HG03039 (cell line): ENCODE measurements at regions not wholly inside any gene's neighbourhood (a gene's known extent, or its start where the extent isn't known, plus 50 kb on each side); places are given as distances from the start of the nearest gene placed in this dataset.

Source experiments
- ATAC-seq: cut with Tn5 transposase; IDR thresholded peaks from one replicate; pipeline ENCODE4 v1.9.1; 2021; ENCODE audit warnings: mild to moderate bottlenecking, moderate library complexity; ENCODE audit not compliant: unreplicated experiment

DNA sequence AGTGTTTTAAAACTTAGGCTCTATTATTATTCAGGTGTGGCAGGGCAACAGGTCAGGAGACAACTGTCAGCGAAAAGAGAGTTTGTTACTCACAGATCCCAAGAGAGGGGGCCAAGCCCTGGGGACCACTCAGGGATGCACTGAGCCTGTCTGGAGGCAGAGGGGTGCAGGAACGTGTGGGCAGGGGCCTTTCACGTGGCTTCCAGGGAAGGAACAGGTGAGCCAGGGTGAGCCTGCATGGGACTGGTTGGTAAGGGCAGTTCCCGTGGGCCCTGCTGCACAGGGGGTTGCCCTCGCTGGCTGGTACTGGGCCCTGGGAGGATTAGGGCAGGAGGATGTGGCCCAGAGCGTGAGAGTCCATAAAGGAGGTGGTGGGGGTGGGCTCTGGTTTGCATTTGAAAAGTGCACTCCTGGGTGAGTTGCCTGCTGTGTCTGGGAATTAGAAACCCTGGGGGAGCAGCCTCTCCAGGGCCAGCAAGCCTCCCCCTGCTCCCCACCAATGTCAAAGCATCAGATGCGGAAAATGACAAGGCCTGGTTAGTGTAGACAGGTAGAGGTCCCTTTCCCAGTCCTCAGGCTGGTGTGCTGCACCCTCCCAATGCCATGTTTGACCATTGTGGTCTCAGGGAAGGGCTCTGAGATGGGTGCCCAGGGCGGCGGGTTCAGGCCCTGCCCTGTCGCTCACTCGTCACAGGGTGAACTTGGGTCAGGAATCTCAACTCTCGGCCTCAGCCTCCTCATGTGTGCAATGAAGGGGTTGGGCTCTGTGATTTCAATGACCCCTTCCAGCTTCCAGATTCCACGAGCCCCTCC, 127.4 kb upstream of the RPS6KA2 start:
- no peak for ATAC-seq

DNA sequence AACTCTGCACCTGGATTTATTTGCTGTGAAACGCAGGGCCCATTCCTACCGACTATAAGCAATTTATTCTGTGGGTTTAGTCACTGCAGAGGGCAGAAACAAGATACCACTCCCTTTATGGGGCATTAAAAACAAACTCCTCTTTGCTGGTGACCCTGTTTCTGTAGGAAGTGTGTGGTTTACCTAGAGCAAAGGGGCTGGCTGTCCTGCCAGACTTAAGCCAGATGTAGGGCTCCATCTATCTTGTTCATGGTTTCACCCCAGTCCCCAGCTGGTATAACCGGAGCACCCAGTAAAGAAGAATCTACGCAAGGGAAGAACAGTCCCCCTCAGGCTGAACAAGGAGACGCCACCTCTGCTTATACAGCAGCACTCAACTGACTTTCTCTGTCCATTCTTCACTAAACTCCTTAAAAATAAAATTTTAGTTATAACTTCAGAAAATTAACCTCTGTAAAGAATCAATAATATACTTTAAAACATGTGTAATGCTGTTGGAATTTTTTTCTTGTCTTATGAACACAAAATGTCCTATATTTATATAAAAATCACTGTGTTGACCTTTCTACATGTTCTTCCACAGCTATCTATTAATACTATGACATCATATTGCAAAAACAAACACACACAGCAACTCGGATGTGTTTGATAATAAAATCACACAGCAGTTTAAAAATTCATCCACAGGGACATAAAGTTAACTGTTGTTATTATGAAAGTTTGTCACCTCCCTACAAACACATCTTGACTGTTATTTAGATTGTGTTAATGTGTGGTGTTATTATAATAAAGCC, 126.1 kb upstream of the RPS6KA2 start:
- no peak for ATAC-seq

DNA sequence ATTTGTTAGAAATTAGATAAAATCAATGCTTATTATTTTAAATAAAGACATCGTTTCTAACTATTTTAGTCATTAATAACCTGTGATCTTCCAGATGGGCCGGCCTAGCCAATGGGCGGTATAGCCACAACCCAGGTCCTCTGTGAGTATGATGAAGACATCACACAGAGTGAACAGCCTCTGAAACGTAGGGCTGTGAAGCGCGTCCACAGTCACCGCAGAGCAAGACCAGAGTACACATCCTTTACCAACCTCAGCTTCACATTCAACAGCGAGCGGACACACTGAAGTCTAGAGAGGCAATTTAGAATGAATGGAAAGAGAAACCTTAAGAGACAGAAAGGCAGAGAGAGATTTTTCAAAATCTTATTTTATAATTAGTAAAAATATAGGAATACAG, 125.0 kb upstream of the RPS6KA2 start:
- peak; percentile 64 for ATAC-seq

DNA sequence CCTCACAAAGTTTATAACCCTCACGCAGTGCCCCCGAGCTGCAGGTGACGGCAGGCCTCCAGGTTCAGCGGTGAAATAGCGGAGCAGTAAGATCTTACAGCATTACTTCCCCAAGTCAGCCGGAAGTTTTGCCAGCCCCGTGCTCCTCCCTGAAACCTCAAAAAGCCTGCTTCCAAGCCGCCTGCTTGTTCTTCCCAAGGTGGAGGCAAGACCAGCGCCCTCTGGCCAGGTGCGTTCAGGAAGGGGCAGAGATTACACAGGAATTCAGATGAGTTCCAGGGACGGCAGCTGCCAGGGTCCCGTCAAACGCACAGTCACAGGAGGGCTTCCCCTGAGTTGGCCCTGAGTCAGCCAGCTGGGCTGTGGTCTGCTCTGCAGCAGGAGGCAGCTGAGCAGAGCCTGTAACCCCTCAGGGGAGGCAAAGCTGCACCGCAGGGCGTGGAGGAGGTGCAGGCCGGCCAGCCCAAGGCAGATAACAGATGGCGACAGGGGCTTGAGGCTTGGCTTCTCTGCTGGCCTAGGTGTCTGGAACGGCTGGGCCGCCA, 124.1 kb upstream of the RPS6KA2 start:
- ATAC-seq, result peak; percentile 76

DNA sequence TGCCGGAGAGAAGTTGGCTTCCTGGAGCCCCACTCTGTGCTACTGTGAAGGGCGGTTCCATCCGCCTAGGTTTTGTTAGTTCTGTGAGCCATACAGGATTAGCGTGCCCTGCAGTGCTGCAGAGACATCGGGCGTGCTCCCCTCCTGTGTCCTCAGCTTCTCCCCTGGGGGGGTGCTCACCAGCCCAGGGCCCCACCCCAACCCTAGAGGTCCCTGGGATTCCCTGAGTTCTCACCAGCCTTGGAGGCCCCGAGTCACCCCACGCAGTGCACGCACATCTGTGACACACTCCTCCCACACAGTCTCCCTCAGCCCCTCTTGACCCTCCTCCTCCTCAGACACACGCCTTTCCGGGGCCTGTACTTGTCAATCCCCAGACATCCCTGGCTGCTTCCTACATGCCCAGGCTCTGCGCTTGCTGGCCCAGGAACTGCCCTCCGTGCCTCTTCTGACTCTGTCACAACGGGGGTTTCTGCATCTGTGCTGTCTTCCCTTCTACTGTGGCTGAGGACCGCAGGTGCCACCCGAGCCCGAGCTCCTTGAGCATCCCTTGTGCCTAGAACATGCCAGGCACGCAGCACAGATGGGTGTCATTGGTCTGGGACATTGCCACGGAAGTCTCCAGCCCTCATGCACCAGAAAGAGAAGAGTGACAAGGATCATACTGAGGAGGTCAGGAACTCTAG, 123.2 kb upstream of the RPS6KA2 start:
- no peak for ATAC-seq

DNA sequence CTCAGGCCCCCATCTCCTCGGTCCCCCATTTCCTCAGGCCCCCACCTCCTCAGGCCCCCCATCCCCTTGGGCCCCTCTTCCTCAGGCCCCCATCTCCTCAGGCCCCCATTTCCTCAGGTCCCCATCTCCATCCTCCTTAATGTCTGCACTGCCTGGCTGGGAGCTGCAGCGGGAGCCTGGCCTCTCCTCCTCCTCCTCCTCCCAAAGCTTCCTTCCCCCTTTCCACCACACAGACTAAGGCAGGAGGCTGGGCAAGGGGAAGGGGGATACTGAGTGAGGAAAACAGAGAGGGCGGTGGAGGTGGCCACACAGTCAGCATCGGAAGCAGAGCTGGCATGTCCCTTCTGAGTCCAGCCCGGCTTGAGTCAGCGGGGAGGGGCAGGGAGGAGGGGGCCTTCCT, 122.6 kb upstream of the RPS6KA2 start:
- no peak for ATAC-seq

DNA sequence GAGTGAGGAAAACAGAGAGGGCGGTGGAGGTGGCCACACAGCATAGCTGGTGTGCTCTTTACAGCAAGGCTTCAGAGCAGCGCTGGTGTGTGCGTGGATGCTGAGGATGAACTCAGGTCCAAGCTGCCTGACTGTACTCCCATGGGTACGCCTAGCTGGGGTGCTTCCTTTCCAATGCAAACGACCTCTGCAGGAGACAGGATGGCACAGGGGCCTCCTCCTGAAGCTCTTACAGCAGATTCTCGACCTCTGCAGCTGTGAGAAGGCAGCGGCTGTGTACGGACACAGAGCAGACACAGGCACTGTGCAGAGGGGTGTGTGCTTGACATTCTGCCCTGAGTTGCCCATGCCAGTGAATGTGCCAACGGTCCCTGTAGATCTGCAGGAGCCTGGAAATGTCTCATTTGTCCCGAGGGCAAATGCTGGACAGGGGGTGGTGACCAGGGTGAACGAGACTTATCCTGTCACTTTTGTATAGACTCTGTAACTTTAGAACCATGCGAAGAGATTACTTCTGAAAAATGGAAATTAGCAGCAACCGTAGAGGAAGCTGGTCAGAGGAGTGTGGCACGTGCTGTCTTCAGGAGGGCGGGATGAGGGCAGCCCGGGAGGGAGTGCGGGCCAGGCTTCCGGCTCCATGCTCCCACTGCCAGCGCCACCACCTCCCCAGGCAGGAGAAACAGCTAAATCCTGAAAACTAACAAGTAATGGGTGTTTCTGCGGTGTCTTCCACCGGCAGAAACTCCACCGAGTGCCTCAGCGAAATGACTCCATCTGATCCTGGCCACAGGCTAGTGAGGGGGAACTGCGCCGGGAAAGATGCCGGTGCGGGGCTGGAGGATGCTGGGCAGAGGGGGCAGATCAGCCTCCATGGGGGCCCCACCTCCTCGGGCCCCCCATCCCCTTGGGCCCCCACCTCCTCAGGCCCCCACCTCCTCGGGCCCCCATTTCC, 120.9 kb upstream of the RPS6KA2 start:
- no peak for ATAC-seq

DNA sequence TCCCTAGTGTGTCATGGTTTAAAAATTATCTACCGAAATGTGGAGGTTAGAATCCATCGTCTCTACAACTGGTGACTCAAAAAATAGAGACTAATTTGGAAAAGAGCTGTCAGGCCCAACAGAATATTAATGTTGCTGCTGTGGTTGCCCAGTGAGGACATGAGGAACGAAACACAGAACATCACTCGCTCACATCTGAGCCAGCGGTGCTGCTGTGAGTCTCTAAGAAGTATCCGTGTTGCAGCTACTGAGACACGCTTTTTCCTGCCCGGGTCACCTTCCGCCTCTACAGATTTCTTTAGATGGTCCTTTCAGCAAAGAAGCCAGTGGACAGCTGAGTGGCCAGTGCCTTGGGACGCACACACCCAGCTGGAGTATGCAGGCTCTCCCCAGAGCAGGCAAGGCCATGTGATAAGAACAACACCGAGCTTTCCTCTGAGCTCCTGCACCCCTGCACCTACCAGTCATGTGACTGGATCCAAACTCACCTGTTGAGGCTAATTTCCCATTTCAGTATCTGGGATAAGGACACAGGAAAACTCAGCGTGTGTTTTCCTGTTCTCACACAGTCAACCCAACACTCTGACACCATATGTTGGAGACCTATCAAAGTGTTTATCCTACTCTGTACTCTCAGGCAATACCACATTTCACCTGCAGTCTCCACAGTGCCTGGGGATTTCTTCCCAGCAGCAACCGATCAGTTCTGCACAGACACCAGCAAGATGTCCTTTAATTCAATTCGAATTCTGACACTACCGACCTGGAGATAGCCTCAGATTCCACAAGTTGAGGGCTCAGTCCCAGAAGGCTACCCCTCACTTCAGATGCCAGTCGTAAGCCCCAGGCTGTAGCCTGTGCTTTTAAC, 119.0 kb upstream of the RPS6KA2 start:
- ATAC-seq, result no peak

DNA sequence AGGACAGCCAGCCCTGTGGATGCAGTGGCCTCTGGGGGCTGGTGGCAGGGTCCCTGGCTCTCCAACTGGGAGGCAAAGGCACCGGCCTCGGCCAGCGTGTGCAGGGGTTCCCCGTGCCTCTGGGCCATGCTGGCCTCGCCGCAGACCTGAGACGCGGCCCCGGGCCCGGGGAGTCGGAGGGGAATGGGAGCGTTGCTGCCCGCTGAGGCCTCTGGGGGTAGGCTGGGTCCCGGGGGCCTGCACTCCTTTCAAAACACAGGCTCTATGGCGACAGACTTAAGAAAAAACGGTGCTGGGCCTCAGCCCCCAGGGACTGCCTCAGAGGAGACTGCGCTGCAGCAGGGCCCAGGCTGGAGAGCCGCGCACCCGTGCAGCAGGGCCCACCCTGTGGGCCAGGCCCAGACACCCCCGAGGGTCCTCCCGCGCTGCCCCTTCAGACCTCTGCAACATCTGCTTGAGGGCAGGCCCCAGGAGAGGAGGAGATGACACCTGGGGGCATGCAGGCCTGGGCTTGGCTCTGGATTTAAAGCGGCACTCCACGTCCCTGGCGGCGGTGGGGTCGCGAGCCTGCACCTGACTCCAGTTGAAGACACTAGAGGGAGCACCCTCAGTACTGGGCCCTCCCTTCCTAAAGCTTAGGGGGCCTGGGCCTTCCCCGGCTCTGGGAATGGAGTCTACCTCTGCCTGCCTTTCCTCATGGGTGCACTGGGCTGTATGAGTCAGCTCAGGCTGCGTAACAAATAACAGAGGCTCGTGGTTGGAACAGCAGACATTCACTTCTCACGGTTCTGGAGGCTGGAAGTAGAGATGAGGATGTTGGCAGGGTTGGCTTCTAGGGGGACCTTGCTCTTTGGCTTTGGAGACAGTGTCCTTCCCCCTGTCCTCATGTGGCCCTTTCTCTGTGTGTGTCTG, 117.4 kb upstream of the RPS6KA2 start:
- ATAC-seq, result no peak

DNA sequence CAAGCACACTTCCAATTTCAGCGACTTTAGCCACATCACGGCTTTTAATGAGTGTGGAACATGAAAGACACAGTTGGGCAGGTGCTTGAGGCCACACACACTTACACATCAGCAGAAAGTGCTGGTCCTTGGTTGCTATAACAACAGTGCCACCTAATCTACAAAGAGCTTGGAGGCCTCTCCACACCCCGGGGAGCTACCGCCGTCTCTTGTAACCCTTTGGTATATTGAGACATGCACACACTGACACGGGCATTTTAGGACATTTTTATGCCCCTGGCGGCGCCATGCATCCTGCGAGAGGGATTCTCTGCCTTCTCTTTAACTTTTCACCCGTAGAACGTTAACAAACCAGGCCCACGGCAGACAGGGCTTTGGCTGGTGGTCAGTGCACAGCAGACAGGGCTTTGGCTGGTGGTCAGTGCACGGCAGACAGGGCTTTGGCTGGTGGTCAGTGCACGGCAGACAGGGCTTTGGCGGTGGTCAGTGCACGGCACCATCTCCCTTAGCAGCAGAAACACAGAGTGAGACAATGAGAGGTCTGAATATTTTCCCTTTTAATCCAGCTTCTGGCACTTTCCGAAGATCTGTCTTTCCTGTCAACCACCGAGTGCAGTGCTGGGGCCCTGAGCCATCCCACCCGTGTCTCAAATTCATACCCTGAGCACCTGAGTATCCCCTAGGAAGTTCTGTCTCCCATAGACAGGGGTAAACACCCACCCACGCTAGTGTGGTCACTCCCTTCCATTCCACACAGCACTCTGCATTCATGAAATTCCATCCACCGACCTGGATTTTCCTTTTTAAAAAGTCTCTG, 116.6 kb upstream of the RPS6KA2 start:
- no peak for ATAC-seq

DNA sequence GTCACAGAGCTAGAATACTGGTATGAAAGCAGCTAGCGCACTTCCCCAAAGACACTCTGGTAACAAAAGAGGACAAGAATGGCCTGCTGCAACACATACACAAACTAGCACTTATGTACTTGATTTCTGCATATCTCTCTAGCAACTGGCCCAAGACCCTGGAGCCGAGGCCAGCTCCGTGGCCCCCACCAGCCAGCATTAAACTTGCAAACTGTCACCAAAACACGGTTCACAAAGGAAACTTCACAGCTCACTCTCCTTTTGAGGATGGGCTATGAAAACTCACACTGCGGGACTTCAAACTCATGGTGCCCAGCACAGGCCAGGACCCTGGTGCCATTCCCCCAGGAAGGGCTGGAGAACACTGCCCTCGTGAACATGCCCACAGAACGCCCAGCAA, 115.9 kb upstream of the RPS6KA2 start:
- no peak for ATAC-seq

DNA sequence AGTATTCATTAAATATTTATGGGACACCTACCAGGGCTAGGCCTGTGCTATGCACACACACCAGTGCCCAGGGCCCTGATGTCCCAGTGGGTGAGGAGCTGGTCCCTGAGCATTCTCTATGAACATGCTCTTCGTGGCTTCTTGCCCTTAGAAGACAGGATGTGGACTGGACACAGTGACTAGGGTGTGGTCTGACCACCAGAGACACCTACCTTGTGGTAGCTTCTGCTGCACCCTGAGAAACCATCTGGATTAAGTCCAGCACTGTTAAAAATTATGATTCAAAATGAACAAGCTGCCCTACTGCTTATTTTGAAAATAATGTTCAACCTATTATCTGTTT, 112.9 kb upstream of the RPS6KA2 start:
- ATAC-seq, result no peak

DNA sequence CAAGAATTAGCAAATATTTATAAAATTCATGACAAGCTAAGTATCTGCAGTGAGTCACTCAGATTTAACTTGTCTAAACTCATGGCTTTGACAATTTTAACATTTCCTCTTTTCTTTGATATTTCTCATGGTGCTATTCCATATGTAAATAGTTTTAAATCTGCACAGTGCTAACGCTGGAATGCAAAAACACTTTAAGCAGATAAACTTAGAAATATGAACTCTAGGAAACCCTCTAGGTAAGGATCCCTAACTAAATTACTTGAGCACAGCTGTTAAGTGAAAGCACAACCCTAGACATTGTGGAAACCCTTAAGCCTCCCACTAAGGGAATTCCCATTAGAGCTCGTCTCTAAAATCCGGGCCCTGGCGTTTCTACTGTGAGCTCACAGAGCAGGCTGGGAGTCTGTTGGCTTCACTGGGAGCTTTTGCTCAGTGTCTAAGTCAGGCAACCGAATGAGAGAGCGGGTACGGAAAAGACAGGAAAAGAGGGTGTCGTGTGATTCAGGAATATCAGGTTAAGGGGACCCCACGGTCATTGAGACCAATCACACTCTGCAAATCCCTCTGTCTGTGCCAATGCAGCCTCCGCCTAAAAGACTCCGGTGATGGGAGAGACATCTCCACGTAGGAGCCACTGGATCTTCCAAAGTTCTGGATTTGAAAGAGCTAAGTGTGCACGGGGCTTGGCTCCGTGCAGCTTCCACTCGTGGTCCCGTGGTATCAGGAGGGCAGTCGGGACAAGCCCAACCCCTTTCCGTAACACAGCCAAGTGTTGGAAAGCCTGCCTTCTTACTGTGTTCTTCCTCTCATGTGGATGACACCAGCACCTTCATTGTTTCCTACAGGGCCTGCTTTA, 112.3 kb upstream of the RPS6KA2 start:
- no peak for ATAC-seq

DNA sequence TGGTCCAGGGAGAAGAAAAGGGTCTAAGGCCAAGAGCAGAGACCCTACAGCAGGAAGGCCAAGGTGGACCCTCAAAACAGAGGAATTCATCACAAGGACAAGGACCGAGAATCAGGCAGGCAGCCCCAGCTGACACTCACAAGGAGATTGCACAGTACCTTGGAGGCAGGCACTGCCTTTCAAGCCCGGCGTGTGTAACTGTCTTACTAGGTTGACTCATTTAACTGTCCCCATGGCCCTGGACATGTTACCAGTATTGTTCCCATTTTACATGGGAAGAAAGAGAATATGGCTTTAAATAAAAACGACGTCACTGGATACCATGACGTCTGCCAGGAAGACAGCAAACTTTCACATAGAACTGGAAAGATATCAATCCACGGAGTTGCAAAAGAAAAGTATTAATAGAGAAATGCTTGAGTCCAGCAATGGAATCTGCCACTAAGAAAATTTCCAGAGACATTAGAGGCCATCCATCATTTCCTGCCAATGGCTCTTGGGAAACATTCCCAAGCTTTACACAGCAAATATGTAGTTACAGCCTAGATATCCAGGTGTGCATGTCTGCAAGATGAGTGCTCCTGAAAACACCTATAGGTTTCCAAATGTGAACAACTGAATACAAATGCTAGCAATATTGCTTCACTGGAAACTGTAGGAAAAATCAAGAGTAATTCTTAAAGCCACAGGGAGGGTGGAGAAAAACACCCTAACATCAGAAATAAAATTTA, 111.5 kb upstream of the RPS6KA2 start:
- no peak for ATAC-seq

DNA sequence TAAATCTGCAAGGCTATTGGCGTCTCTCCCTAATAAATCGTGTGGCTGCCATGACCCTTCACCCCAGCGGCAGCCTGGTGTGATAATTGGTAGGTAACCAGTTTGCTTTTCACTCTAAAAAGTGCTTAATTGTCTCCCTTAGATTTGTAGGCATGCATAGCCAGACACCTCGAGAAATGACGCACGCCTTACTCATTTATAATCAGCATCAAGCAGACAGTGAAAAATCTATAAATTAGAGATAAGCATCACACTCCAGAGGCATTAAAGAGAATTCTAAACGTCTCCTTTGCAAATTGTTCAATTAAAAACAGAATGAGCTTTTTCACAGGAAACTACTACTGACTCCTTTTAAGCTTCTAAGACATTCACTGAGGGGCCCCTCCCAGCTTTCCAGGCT, 110.2 kb upstream of the RPS6KA2 start:
- no peak for ATAC-seq

DNA sequence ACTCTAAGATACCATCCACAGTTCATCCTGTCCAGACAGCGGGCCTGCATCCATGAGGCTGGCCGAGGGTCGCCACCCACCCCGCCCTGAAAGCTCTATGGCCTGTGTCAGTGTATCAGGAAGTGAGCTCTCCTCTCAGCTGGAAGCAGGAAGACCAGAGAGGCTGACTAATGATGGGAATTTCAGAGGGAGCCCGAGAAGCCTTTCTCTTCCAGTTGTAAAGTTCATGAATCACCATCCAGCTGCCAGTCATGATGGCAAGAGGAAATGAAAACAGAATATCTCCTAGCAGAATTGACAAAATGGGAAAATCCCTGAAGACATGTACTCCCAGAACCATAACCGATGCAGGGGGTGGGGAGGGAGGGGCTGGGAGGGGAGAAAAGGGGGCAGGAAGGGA, 109.6 kb upstream of the RPS6KA2 start:
- no peak for ATAC-seq
